Keratinocyte (primary cell): ENCODE measurements at regions not wholly inside any gene's neighbourhood (a gene's known extent, or its start where the extent isn't known, plus 50 kb on each side); places are given as distances from the start of the nearest gene placed in this dataset.

Experiments used
- CTCF ChIP-seq, 3 experiments: IDR thresholded peaks in 1 of 3; conservative IDR thresholded peaks in 1 of 3; optimal IDR thresholded peaks in 1 of 3; 2 replicates in 2 of 3; 3 replicates in 1 of 3; pipeline versions ENCODE3 to v1.5.1; 2011; ENCODE audit warnings: low read length in 3 of 3, mild to moderate bottlenecking in 3 of 3, moderate library complexity in 2 of 3, control low read depth in 1 of 3, inconsistent platforms in 1 of 3; ENCODE audit not compliant: insufficient read depth in 2 of 3; ENCODE audit errors: extremely low read depth in 1 of 3
- EZH2 ChIP-seq: IDR thresholded peaks from one replicate; pipeline ENCODE4 v1.6.1; 2012; ENCODE audit warnings: inconsistent platforms, mild to moderate bottlenecking, low read length, moderate library complexity

DNA sequence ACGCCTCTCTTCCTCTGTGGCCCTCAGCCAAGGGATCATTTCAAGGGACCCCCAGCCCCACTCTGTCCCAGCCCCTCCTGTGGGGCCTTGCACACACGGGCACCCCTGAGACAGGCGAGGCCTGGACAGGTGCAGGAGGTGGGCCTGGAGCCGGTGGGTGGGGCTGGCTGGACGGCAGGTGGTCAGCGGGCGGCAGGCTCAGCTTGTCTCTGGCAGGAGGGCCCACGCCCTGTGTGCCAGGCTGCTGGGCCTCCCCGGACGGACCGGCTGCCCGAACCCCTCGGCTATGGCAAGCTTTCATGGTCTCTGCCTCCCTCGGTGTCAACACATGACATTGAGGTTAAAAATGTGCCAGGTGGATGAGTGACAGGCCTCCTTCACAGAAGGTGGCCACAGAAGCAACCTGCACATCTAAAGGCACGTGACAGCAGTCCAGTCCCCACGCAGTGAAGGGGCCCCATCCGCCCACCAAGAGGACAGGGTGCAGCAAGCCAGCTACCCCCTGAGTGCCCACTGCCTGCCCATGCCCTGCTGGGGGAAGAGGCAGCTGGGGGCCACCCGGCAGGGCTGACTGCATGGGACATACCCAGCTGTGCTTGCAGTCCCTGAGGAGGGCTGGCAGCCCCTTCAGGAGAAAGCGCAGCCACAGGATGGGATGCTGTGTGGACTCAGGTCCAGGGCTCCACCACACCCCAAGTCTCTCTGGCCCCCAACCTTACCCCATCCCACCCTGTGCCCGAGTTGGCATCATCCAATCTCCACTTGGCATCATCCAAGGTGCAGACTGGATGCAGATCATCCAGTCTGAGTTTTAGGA, 109.3 kb downstream of the FAM53A start:
- no peak for TF ChIP-seq CTCF (optimal IDR thresholded peaks at IDR 0.05 in 1 of 3, IDR thresholded peaks at IDR 0.05 in 1 of 3, conservative IDR thresholded peaks at IDR 0.05 in 1 of 3; ENCODE audit: extremely low read depth in 1 of 3, insufficient read depth in 2 of 3, low read length in 3 of 3)
- no peak for TF ChIP-seq EZH2
